ENCODE measurements at regions not wholly inside any gene's neighbourhood (a gene's known extent, or its start where the extent isn't known, plus 50 kb on each side); places are given as distances from the start of the nearest gene placed in this dataset.

DNA sequence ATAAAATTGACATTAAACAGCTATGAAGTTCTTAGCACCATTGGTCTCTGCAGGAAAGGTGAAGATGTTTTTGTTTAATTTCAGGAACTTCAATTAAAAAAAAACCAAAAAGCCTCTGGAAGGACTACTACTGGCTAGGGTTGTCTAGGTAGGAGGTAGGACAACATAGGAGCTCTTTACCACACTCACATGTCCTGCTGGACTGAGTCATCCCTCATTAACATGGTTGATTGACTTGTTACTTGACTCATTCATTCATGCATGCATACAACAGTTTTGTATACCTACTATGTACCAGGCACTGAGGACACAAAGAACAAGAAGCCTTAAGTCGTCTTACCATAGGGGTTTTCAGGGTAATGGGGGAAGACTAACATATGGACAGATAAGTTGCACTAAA, 216.9 kb upstream of the ARHGAP20 start:
- no peak for DNase-seq (ENCODE audit: low read depth in 2 of 2)

DNA sequence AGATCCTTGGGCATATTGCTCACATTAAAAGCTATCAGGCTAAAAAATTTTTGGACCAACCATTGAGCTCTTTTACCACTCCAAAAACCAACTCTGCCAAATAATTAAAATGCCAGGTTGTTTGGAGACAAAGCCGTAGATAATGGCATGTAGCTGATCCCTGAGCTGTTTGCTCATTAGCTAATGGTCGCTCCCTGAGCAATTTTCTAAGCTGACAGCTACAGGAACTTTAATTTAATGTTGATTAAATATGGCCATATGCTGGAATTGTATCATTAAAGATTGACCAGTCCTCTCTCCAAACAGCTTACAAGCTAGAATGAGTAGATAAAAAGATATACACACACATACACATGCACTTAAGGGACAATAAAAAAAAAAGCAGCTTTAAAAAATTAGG, 216.2 kb upstream of the ARHGAP20 start:
- no peak for DNase-seq (ENCODE audit: low read depth in 2 of 2)

DNA sequence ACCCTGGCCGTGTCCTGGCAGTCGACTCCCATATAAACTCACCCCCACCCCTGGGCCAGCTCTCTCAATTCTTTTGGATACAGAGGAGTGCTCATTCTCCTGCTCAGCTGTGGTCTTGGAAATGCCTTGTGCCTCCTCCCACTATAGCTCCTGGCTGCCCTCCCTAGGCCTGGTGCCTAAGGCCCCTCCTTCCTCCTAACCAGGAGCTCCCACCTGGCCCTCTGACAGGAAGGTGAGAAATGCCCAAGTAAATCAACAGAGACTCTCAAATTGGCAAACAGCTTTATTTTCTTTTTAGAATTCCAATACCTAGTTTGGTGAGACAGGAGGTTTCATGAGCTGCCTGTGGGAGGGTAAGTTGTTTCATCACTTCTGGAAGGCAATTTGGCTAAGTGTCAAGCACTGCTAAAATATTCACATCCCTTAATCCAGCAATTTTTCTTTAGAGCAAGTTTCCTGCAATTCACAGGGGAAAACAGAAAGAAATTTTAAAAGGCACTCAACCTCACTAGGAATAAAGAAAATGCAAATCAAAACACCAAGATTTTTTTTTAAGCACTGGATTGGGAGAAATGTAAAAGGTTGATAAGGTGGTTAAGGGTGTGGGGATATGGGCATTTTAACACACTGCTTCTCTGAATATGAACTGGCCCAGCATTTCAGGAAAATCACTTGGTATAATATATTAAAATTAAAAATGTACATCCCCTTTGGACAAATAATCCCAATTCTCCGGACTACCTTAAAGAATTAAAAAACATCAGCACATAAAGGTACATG, 209.7 kb upstream of the ARHGAP20 start:
- no peak for DNase-seq (ENCODE audit: low read depth in 2 of 2)

DNA sequence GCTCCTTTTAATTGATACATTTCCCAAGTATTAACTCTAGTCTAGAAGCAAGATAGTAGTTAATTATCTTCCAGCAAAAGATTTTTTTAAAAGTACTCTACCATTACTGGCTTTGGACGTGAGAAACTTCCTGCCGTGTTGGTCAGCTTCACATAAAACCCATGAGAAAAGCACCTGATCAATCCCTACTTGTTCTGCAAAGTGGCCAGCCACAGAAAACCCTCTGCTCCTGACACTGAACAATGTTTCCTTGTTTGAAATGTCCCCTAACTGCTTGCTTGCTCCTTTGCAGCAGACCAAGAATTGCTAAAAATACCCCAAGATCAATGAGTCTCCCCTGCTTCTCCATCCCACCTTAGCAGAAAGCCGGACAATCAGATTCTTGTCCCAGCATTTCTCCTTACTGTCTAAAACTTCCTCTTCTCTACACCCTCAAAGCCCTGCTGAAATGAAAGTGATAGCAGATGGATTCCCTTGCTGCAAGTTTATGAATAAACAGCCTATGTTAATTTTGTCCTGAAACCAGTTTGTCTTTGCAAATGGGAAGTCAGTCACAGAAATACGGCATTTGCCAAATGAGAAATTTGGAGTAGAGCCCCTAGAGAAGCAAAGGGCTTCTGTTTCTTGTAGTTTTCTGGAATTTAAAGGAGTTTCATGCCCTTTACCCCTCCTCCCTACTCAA, 207.1 kb upstream of the ARHGAP20 start:
- DNase-seq (ENCODE audit: low read depth in 2 of 2), result no peak

DNA sequence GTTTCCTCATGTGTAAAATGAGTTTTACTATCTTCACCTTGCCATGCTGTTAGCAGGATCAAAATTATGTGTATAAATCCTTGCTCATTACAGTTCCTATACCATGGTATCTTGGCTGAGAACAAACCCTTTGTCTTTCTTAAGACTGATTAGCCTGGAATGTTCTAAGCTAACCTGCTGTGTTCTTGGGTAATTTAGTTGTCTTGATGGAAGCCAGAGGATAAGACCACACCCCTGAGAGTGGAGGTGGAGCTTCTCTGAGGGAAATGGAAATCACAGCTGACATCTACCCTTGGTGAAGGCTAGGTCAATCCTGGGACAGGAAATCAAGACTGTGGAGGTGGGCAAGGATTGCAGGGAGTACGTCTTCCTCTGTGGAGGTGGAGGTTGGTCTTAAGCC, 206.1 kb upstream of the ARHGAP20 start:
- DNase-seq (ENCODE audit: low read depth in 2 of 2), result no peak

DNA sequence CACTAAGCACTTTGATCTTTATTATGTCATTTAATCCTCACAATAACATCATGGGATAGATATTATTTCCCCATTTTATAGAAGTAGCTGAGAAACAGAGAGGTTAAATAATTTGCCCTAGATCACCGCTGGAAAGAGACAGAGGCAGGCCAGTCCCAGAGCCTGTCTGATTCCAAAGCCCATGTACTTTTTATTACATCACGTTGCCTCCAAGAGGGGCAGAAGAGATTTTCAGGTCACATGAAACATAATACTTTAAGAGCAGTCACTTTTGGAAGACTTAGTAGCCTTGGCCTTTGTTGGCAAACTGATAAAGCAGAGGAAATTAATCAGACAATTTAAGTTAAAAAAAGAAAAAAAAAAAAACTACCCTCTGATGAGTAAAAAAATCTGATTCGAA, 200.2 kb upstream of the ARHGAP20 start:
- DNase-seq (ENCODE audit: low read depth in 2 of 2), result no peak

DNA sequence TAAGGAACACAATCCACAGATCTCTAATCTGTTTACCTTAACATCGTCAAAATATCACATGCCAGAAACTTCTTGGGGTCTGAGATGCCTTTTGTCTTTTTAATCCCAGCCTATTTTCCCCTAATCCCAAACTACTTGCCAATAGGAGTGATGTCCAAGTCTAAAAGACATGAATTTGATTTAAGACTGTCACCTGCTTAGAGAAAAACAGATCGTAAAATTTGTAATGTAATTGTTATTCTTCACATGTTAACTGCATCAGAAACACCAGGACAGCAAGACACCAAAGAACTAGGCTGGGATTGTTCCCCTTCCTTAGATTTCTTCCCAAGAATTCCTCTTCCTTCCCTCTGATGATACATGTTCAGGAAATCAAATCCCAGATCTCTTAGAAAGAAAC, 198.1 kb upstream of the ARHGAP20 start:
- no peak for DNase-seq (ENCODE audit: low read depth in 2 of 2)

DNA sequence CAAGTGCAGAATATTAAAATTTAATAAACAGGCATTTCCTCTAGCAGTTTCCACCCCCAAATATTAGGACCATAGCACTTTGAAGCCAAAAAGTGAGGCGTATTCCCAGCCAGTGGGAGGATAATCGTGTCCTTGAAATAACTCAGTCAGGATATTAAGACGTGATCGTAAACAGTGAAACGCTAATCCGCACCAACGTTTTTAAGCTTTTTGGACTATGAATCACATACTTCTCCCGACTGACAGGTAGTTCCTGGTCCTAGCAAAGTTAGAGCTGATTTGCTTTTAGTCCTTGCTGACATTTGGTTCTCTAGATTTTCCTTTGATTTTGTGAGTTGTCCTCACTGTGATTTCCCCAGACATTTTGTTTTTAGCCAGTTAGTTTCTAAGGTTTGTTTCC, 197.1 kb upstream of the ARHGAP20 start:
- no peak for DNase-seq (ENCODE audit: low read depth in 2 of 2)

DNA sequence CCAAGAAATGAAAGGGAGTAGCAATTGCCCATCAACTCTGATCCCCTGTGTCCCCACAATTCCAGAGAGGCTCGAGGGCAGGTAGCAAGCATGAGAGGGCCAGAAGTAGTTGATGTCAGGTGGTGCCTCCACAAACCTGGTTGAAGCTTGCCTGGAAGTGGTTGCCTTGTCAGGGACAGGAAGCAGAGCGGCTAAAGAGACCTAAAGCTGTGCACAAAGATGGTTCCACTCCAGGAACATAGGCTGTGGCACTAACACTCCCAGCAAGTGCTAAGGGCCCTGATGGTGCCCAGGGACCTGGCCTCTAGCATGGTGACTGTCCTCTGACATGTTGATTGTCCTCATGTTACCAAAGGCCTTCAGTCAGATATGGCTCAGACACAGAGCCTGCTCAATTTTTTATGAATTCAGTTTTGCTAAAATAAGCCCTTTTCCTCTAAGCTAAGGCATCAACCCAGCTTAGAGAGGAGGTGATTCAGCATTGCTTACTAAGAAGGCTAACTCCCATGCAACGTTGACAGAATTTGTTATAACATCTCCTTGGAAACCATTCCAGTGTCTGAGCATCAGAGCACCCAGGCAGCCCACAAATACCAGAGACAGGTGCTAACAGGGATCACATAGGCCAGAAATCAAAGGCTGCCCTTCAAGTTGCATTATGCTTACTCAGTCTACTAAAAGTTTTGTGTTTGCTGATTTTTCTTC, 196.3 kb upstream of the ARHGAP20 start:
- peak in 1 of 2 donors; percentile 65 for DNase-seq (ENCODE audit: low read depth in 2 of 2)

DNA sequence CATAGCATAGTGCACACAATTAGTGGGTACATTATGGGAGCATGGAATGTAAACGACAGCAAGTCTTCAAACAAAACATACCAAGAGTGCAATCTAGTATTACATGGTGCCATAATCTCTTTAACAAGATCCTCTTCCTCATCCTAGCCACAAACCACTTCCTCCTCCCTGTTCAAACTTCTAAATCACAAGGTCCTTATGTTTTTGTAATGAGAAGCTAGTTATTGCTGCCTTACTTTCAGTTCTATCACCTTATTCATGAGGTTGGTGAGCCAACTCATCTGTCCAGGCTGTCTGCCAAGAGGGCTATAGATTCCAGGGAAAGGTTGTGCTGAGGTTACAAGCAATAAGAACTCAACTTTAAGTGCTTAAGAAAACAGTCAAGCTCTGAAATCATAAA, 195.4 kb upstream of the ARHGAP20 start:
- peak in 1 of 2 donors; percentile 78 for DNase-seq (ENCODE audit: low read depth in 2 of 2)

DNA sequence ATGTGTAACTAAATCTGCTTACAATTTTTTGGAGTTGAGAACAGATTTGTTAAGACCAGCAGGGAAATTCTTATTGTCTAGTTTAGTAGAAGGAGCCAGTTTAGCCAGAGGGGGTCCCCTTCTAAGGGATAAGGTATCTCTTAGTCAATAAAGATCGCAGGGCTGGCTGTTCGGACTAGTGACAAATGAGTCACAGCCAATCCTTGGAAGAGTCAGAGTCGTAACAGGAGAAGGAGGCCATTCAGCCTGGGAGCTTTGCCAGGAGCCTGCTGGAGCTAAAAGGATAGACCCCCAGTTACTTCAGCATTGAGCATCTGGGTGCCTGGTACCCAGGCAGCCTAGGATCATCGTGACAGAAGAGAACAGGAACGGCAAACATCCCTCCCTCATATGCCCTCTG, 191.6 kb upstream of the ARHGAP20 start:
- DNase-seq (ENCODE audit: low read depth in 2 of 2), result no peak

DNA sequence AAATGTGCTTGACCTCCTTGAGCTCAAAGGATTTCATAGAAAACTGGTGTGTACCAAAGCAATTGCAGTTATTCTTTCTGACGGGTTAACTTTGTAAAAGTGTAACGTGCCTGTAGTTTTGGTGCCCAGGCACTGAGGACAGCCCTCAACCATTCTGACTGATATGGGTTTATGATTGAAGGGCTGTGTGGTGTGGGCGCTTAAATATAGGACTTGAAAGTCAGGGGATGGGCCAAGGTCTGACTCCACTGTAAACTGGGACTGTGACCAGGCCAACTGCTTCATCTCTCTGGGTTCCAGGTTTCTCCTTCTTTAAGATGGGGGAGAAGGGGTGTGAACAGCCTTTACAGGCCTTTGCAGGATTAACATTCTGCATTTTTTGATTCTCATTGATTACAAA, 191.1 kb upstream of the ARHGAP20 start:
- DNase-seq (ENCODE audit: low read depth in 2 of 2), result no peak

DNA sequence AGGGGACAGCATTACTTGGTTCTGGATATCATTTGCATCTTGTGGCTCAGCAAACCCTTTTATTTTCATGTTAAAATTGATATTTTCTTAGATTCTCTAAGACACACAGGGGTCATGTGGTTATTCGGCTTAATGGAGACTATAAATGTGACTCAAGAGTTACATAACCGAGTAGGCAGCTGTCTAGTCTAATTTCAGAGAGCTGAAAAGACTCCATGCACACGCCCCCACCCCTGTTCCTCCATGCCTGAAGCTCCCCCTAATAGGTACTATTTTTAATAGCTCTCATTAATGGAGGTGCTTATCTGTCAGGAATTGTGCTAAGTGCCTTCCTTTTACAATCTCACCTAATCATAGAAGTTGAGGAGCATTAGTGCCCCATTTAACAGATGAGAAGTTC, 189.2 kb upstream of the ARHGAP20 start:
- no peak for DNase-seq (ENCODE audit: low read depth in 2 of 2)

DNA sequence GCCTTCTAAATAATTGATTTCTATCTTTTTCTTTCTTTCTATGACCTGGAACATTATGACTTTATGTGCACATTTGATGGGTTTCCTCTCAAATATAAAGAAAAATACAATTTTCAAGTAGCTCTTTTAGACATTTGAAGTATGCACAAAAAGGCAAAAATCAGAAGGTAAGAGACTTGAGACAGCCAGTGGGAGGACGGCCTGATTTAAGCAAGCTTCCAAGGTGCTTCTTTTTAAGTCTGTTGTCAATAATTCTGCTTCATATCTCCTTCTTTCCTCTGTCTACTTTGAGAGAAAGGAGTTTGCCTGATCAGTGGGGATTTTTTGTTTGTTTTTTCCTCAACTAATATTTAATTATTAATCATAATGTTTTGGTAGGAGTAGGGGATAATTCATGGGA, 188.2 kb upstream of the ARHGAP20 start:
- no peak for DNase-seq (ENCODE audit: low read depth in 2 of 2)

DNA sequence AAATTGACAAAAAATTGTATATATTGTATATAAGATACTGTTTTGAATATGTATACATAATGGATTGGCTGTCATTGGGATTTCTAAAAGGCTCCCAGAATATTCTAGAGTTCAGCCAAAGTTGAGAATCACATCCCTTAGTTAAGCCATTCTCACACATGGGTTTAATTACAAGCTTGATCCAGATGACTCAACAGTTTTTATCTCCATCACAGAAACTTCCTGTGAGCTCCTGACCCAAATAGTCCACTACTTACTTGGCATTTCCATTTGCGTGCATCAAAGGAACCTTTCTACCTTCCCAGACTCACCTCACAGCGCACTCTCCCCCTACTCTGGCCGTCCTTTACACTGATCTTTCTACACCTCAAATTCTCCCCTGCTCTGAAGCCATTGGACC, 184.8 kb upstream of the ARHGAP20 start:
- peak in 1 of 2 donors; percentile 79 for DNase-seq (ENCODE audit: low read depth in 2 of 2)

DNA sequence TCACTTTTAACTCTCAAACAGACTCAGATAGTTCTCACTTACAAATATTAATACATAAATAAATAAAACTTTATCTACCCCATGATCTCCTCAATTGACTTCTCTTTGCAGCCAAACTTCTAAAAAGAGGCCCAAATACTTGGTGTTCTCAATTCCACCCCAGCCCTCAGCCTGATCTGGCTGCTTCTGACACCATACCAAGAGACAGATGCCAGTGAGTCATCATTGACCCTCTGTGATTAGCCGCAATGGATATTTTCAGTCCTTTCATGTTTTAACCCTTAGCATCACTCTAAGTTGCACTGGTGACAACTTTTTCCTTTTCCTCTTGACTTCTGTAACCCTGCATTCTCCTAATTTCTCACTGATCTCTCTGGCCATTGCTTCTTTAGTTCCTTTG, 184.1 kb upstream of the ARHGAP20 start:
- peak in 1 of 2 donors; percentile 77 for DNase-seq (ENCODE audit: low read depth in 2 of 2)

DNA sequence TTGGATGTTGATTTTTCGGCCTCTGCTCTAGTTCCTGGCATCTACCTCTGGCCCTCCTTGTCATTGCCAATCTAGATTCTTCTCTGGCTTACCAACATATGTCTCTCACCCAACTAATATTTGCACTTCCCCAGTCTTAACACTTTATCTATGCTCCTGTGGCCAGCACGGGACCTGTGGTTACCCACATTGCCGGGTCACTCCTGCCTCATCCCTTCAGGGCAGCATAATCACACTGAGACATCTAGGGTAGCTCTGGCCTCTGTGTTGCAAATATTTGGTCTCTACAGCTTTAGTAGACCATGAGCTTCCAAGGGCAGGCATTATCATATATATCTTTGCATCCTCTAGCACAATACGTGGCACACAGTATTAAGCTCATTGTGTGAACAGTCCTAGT, 182.0 kb upstream of the ARHGAP20 start:
- DNase-seq (ENCODE audit: low read depth in 2 of 2), result no peak

DNA sequence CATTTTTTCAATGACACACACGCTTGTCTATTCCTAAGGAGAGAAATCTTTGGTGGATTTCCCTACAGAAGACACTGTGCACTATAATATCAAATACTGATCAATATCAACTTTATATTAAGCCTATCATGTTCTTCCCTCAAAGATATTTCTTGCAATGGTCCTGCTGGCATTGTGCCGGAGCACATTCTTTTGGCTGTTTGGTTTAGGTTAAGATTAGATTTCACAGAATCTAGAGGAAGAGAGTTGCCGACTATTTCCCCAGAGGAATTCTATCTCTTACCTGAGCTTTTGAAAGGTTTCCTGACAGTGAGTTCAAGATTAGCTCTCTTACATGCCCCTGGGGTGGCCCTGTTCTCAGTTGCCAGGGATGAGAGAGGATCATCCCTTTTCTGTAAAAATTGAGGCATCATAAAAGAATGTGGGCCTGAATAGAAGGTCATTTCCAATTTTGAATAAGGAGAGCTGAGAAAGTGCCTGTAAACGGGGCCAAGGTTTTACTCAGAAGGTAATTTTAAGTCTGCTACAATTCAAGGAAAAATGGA, 180.6 kb upstream of the ARHGAP20 start:
- DNase-seq (ENCODE audit: low read depth in 2 of 2), result no peak

DNA sequence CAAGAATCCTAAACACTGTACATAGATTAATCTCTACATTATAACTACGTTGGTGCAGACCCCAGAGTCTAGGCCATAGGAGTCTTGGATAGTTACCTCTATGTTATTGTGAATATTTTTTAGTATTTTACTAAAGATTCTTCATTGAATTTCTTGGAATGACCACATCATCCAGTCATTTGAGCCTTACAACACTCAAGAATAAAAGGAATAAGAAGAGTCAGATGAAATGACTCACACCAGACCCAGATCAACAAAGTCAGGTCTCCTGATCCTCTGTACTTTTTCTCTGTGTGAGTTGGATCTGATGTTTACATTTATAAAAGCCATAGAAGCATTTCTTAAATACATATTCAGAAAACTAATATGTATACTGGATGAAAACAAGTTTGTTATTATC, 179.2 kb upstream of the ARHGAP20 start:
- peak in 1 of 2 donors; percentile 51 for DNase-seq (ENCODE audit: low read depth in 2 of 2)

DNA sequence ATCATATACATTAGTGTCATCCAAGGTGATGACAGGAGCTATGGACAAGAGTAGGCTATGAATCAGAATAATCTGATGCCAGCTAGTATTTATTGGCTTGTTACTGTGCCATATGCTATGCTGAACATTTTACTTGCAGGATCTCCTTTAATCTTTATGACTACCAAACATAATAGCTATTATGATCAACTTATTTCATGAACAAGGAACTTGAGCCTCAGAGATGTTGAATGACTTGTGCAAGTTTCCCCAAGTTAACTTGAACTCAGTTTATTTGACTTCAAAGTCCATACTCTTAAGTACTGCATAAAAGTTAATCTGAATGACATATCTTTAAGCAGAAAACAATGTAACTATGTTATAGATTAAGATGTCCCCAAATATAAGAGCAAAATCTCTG, 178.8 kb upstream of the ARHGAP20 start:
- no peak for DNase-seq (ENCODE audit: low read depth in 2 of 2)

DNA sequence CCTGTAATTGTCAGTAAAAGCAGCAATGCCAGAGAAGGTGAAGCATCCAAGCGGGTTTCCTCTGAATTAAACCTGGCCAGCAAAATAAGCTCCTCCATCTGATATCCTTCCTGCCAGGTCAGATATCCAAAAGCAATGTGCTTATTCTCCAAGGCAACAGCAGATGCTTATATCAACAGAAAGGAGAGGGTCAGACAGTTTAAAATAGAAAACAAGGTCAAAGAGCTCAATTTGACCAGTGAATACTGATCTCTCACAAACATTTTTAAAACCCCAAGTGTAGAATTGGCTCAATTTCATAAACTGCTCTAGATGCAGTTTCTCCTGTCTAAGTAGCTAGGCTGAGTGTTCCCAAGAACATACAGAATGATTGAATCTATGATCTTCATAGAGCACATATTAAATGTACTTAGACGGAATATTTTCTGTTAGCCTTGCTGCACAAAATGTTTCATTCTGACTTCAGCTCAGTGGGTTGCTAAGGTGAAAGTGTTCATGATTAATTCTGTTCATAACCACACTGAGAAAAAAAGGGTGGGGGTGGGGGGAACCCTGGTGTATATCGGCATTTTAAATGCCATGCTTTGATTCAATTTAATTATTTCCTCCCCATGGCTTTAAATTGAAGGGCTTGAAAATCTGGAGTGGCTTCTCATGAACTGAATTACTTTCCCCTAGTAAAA, 174.2 kb upstream of the ARHGAP20 start:
- peak in 1 of 2 donors; percentile 36 for DNase-seq (ENCODE audit: low read depth in 2 of 2)

DNA sequence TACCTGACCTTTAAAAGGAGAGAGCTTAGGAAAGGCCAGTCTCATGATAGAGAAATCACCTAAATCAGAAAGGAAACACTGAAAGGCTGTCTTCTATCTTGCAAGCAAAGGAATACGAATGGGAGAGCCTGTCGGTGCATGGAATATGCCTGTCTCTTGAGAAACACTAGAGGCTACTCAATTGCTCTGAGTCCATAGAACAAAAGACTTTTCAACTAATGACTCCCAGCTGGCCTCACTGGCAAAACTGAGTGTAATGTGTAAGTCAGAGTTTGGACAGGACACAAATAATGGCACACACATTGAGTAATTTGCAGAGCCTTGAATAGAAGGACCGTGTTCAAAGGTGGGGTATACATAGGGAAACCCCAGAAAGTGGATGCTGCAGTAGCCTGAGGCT, 171.0 kb upstream of the ARHGAP20 start:
- peak in 1 of 2 donors; percentile 30 for DNase-seq (ENCODE audit: low read depth in 2 of 2)
